ENCODE measurements at regions not wholly inside any gene's neighbourhood (a gene's known extent, or its start where the extent isn't known, plus 50 kb on each side); places are given as distances from the start of the nearest gene placed in this dataset.

DNA sequence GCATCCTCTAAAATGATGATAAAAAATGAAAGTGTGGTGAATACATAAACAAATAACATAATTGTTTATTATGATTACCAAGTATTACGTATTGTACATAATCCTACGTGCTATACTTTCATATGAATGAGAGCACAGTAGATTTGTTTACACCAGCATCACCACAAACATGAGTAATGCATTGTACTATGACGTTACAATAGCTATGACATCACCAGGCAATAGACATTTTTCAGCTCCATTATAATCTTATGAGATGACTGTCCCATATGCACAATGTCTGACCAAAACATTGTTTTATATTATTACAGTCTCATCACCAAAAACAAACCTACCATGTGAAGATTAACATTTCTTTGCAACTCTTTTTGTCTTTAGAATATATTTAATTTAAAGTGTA lies 225.7 kb upstream of the TENT5A start:
- TF ChIP-seq, protein P1, sequence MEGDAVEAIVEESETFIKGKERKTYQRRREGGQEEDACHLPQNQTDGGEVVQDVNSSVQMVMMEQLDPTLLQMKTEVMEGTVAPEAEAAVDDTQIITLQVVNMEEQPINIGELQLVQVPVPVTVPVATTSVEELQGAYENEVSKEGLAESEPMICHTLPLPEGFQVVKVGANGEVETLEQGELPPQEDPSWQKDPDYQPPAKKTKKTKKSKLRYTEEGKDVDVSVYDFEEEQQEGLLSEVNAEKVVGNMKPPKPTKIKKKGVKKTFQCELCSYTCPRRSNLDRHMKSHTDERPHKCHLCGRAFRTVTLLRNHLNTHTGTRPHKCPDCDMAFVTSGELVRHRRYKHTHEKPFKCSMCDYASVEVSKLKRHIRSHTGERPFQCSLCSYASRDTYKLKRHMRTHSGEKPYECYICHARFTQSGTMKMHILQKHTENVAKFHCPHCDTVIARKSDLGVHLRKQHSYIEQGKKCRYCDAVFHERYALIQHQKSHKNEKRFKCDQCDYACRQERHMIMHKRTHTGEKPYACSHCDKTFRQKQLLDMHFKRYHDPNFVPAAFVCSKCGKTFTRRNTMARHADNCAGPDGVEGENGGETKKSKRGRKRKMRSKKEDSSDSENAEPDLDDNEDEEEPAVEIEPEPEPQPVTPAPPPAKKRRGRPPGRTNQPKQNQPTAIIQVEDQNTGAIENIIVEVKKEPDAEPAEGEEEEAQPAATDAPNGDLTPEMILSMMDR (IDR thresholded peaks at IDR 0.05; ENCODE audit: borderline replicate concordance, insufficient read depth, low read depth, low read length): no peak
- no peak overlapping the region for H3K4me3 ChIP-seq (ENCODE audit: low read depth, low read length)

DNA sequence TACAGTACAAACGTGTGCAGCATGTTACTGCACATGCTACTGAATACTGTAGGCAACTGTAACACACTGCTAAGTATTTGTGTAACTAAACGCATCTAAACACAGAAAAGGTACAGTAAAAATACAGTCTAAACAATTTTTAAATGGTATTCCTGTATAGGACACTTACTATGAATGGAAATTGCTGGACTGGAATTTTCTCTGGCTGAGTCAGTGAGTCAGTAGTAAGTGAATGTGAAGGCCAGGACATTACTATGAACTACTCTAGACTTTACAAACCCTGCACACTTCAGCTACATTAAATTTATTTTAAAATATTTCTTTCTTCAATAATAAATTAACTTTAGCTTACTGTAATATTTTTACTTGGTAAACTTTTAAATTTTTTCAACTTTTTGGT lies 225.0 kb upstream of the TENT5A start:
- TF ChIP-seq, protein P1 (IDR thresholded peaks at IDR 0.05; ENCODE audit: borderline replicate concordance, insufficient read depth, low read depth, low read length): no peak
- H3K4me3 ChIP-seq (ENCODE audit: low read depth, low read length): no peak overlapping the region

DNA sequence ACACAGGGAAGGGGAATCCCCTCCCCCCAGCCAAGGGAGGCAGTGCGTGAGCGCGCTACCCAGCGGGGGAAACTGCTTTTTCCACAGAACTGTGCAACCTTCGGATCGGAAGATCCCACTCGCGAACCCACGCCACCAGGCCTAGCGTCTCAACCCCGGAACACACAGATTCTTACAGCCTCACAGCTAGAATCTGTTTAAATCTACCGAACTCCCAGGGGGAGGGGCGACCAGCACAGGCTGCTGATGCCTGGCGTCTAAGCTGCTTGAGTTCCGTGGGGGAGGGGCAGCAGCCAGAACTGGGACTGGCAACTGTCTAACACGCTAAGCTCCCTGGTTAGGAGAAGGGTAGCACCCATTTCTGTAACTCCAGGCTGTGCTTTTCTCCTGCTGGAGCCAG lies 217.3 kb upstream of the TENT5A start:
- H3K4me3 ChIP-seq (ENCODE audit: low read depth, low read length): no peak overlapping the region
- TF ChIP-seq, protein P1 (IDR thresholded peaks at IDR 0.05; ENCODE audit: borderline replicate concordance, insufficient read depth, low read depth, low read length): no peak

DNA sequence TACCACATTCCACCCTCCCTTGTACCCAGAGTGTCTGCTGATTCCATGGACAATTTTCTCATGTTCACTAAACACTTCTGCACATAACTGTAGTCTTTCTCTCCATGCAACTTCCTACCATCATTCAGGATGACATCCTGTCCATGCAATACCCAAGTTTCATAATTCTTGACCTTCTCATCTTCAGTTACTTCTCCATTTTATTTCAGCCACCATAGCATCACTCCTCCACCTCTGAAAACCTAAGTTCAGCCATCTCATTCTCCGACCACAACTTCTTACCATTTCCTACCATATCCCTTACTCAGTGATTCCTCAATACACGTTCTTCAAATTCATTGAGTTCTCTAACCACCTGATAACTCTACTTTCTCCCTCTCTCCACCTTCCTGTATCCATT lies 216.5 kb upstream of the TENT5A start:
- TF ChIP-seq, protein P1 (IDR thresholded peaks at IDR 0.05; ENCODE audit: borderline replicate concordance, insufficient read depth, low read depth, low read length): no peak
- H3K4me3 ChIP-seq (ENCODE audit: low read depth, low read length): no peak overlapping the region

DNA sequence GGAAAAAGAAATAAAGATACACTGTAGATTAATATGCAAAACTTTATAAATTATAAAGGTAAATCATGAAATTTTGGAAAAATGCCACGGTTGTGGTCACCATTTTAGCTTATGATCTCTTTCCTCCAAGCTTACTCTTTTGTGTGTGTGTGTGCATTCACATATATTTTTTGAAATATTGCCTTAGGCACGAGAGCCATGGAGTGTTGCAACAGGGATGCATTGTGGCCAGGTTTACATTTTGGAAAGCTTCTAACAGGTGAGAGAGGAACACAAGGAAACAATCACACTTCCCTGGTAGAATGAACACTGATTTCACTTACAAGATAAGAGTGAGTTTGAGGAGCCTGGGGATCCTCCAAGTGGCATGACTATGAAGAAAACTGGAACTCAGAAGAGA lies 214.5 kb upstream of the TENT5A start:
- H3K4me3 ChIP-seq (ENCODE audit: low read depth, low read length): no peak overlapping the region
- TF ChIP-seq, protein P1 (IDR thresholded peaks at IDR 0.05; ENCODE audit: borderline replicate concordance, insufficient read depth, low read depth, low read length): no peak

DNA sequence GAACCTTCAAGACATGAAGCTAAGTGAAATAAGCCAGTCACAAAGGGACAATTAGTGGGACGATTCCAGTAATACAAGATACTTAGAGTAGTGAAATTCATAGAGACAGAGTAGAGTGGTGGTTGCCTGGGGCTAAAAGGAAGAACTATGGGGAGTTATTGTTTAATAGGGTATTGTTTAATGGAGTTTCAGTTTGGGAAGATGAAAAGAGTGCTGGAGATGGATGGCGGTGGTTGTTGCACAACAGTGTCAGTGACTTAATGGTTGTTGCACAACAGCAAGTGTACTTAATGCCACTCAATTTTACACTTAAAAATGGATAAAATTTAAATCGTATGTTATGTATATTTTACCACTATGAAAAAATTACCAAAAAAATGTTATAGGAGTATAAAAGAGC lies 209.7 kb upstream of the TENT5A start:
- TF ChIP-seq, protein P1 (IDR thresholded peaks at IDR 0.05; ENCODE audit: borderline replicate concordance, insufficient read depth, low read depth, low read length): no peak
- H3K4me3 ChIP-seq (ENCODE audit: low read depth, low read length): no peak overlapping the region

DNA sequence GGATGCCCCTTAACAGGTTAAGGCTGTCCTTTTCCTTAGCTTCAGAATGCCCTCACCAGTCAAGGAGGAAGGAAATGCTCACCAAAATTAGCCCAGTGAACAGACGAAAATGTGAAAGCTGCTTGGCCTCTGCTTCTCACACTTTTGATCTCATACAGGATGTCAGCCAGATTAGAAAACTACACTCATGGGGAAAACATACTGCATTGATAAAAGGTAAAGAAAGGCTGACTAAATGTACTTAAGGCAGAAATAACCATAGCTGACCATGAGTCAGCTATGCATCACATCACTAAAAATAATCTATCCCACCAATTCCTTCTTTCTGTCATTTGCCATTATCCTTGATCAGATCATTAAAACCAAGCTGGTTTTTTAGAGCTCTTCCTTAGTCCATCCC lies 198.4 kb upstream of the TENT5A start:
- TF ChIP-seq, protein P1 (IDR thresholded peaks at IDR 0.05; ENCODE audit: borderline replicate concordance, insufficient read depth, low read depth, low read length): no peak

More for the DNA sequence above, 198.4 kb upstream of the TENT5A start:
- H3K4me3 ChIP-seq (ENCODE audit: low read depth, low read length): no peak overlapping the region
